G401.6 (cell line): ENCODE measurements at regions not wholly inside any gene's neighbourhood (a gene's known extent, or its start where the extent isn't known, plus 50 kb on each side); places are given as distances from the start of the nearest gene placed in this dataset.

Experiments used
- FAIRE-seq: peaks from 2 replicates; lab custom pipeline; 2012; peaks lifted over from hg19 to GRCh38; lab: Jason Lieb, UNC

DNA sequence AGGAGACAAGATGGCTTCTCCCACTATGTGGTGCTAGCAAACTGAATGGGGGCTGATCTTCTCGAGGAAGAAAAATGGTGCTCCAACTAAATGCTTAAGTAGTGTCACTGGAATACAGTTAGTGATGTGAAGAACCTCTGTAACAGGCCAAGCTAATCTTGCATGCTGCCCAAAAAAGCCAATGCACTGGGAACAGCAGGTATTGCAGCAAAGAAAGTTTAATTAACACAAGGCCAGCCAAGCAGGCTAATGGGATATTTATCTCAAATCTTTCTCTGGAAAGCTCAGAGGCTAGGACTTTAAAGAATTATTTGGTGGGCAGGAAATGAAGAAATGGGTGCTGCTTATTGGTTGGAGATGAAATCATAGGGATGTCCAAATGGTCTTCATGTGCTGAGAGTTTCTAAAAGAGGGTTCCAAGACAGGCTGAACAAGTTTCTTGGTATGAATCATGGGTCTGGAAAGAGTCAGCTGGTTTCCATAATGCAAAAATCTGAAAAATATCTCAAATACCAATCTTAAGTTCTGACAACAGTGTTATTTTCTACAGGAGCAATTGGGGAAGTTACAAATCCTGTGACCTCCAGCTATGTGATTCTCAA, 1550.5 kb downstream of the SLITRK5 start:
- no peak for FAIRE-seq

DNA sequence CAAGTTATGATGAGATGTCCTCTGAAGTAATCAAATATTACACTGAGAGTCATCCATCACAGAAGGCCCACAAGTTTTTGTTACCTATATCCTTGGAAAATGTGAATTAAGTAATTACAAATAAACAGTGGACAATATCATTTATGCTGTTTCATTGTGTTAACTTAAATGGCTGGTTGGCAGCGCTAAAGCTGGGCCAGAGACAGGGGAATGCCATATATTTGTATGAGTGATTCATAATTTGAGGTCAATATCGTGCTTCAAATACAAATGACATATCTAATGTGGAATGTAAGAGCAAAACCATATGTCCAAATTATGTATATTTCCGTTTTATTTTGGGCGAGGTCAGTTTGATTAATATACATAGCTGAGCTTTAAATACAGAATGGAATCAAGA, 1556.2 kb downstream of the SLITRK5 start:
- FAIRE-seq, result no peak

DNA sequence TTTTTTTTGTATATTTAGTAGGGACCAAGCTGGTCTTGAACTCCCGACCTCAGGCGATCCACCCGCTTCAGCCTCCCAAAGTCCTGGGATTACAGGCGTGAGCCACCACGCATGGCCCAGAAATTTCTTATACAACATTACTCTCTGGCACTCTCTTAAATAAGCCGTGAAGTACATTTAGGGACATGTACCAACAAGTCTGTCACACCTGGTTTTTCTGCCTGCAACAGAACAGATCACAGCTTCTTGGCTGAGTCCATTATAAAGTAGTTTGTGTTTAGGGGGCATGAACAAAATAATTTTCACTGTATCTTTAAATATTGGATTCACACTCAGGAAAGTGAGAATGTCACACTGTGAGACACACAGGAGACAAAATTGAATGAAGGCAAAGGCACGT, 1567.3 kb downstream of the SLITRK5 start:
- FAIRE-seq, result no peak

DNA sequence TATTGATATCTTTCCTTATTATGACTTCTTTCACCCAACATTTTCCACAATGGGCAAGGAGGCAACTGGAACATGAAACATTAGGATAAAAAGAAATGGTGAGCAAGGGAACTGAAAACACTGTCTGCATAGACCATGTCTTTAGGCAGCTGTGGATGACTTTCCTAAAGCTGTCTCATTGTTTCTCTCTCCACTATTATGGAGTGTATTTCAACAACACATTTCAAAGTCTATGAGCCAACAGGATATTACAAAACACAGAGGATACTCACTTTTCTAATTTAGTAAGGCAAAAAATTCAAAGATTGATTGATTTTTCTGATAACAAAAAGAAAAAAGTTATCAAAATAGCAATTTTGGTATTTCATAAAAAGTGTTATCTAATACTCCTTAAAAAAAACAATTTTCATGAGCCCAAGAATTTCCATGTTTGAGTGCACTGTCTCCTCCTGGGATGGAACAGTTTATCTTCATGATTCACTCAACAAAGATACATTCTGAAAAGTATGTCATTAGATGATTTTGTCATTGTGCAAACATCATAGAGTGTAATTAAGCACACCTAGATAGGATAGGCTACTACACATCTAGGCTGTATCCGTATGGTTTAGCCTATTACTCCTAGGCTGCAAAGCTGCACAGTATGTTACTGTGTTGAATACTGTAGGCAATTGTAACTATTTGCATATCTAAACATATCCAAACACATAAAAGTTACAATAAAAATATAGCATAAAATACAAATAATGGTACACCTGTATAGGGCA, 1568.4 kb downstream of the SLITRK5 start:
- no peak for FAIRE-seq

DNA sequence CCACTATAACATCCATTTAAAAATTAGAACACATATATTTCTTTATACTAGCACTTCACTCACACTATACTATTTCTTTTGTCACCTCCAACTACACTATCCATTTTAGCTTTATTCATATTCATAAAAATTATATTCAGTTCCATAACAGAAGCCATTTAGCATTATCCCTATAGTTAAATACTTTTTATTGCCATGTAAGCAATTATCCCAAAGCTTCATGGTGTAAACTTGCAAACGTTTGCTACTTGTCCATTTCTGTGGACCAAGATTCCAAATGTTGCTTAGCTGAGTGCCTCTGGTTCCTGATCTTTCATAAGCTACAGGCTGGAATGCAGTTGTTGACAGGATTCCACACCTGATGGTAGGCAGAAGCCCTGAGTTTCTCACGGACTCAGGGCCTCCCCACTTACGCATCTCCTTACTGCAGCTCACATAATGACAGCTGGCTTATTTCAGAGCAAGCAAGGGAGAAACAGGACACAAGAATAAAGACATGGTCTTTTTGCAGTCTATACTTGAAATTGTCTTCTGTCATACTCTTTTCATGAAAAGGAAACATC, 1584.8 kb downstream of the SLITRK5 start:
- FAIRE-seq, result no peak

DNA sequence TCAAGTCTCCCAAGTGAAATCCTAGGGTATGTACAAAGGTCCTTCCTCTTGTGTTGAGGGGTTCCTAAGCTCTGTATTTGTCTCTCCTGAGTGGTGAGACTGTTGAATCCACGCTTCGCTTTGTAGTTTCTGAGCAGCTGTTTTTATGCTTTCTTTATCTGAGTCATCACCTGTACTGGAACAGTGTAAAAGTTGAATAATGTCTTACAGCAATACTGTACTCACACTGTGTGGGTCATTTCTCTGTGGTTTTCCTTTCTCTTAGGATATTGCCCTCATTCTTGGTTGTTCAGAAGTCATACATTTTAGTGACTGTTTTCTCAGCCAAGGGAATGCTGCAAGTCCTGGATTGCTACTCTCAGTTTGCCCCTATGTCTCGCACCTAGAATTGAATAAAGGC, 1596.6 kb downstream of the SLITRK5 start:
- FAIRE-seq, result no peak

DNA sequence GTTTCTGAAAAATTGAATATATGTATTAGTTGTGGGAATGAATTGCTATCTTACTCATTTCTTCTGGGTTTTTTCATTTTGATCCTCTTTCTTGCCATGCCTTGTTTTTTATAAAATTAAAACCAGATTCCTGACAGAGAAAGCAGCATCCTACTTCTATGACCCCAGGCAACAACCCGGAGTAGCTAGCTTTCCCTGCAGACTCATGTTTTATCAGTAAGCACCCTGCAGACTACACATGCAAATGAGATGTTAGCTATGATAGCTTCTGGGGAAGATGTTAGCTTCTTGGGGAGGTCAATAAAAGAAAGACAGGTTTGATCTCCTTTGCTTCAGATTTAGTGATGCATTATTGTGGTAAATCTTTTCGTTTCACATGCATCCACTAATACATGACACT, 1598.6 kb downstream of the SLITRK5 start:
- no peak for FAIRE-seq

DNA sequence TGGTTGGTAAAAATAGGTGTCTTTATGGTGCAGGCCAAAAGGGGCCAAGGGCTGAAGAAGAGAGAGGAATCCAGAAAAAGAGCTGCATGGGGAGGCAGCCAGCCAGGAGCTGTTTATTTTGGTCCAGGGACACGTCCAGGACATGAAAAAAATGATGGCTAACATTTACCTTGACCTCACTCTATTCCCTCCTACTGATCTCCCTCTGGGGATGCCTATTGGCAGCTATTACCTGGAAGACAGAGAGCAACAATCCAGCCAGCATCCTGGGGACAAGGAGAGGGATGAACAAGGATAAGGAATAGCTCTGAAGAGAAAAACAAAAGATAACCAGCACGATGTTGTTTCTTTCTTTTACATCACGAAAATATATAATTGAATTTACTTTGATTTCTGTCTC, 1599.6 kb downstream of the SLITRK5 start:
- no peak for FAIRE-seq

DNA sequence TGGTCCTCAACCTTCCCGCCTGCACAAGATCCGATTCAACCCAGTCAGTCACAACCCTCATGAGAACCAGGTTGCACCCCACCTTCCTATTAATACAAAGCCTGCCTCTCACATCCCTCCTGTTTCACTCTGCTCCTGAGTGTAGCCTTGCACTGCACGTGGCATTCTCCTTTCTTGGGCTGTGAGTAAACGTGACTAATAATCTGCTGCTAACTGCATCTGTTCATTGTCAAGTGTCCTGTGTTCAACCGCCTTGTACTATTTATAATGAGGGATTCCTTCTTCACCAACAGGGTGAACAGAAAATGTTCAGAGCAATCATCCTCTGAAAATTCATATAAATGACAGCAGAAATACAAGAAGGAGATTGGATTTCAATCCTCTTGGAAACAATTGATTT, 1608.2 kb downstream of the SLITRK5 start:
- no peak for FAIRE-seq

DNA sequence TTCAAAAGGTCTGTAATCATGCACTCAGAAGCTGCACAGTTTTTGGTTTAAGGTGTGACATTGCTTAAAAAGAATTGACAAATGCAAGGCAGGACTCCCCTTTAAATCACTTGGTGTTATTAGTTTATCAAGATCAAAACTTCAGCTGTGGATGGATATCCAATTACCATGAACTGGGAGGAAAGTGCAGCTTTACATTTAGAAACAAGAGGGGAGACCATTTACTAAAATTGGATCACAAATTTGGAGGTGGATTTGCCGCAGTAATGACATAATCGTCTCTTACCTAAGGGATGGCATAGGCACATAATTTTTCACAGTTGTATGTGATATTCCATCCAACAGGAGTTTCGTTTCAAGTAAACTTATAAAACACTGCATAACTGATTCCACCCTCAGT, 1610.2 kb downstream of the SLITRK5 start:
- FAIRE-seq, result no peak

DNA sequence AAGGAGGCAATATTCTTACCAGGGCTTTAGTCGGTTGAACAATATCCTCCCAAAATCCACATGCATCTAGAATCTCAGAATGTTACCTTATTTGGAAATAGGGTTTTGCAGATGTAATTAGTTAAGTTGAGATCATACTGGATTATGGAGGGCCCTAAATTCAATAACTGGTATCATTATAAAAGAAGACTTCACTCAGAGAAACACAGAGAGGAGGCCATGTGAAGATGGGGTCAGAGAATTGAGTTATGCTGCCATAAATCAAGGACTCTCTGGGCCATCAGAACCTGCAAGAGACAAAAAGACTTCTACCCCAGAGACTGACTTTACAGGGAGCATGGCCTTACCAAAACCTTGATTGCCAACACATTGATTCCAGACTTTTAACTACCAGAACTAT, 1611.1 kb downstream of the SLITRK5 start:
- FAIRE-seq, result no peak

DNA sequence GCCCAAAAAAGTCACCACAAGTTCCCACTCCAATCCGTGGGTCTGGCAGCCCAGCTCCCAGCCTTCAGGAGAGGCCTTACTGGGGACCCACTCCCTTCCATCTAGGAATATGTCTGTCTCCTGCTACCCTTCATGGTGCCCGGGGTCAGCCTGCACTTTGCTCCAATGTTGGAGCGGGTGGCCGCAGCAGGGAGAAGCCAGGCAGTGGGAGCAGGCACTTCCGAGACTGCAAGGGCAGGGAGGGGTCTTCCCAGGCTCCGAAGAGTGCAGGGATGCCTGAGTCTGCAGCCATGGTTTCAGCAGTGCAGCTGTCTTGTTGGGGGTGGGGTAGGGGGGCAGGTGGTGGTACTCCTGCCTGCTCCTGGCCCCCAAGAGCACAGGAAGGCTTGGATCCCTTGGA, 1616.2 kb downstream of the SLITRK5 start:
- no peak for FAIRE-seq

DNA sequence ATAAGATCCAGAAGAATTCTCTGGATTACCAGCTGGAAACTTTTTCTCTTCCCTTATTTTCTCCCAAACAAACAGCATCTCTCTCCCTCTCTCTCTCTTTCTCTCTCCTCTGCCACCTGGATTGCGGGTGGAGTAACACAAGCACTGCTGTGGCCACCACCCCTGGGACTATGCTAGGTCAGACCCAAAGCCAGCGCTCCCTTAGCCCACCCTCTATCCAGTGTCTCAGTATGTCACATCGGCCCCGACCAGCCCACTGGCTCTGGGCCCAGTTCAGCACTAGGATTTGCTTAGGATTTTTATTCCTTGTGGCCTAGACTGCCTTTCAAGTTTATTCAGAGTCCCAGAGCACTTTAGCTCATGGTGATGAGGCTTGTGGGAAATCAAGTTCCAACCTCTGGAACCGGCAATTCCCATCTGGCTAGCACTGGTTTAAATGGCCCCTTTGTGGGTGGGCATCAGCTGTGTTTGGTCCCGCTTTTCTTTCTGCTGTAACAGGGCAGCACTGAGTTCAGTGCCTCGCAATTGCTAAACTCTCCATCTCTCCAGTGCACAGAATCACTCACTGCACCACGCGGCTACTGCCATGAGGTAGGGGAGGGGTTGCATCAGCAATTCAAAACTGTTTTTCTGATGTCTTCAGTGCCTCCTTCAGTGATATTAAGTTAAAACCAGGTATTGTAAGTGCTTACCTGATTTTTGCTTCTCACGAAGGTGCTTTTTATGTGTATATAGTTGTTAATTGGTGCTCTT, 1623.1 kb downstream of the SLITRK5 start:
- no peak for FAIRE-seq

DNA sequence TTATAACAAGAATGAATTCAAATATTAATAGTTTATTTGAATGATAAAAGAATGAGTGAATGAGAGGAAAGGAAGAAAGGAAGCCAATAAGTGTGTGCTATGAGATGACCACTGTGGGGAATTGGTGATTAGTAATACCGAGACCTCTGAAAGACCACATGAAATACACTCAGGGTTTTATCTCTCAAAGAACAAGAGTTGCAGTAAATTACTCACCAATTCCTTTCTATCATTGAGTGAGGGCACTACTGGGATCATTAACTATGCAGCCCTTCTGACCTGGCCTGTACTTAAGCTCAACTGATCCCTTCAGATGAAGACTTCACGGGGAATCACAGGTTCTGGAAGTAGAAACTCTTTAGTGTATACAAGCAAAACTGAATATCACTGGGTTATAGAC, 1636.1 kb downstream of the SLITRK5 start:
- FAIRE-seq, result no peak

DNA sequence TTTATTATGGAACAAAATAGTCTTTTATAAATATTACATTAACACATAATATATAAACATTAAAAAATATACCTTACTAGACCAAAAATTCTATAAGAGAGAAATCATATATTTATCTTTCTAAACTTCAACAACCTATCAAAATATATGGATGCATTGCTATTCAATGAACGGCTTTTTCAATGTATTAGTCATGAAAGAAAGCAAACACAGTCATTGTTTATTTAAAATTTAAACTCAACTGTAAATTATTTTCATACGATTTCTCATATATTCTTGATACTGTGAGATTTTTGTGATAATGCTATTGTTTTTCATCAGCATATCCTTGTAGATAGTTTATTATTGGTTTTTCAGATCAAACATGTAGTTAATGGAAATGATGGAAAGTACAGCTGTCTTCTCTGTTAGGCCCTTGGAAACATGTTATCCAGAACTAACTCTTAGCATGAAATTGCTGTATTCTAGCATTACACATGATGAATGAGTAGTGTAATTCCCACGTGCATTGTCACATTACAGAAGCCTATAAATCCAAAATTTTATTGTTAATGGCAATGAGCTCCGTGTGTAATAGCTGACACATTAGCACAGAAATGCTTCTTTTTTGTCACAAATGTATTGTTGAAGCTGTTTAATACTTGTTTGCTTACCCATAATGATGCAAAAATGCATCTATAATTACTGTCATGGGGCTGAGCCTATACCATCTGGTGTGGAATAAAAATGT, 1639.9 kb downstream of the SLITRK5 start:
- FAIRE-seq, result no peak

DNA sequence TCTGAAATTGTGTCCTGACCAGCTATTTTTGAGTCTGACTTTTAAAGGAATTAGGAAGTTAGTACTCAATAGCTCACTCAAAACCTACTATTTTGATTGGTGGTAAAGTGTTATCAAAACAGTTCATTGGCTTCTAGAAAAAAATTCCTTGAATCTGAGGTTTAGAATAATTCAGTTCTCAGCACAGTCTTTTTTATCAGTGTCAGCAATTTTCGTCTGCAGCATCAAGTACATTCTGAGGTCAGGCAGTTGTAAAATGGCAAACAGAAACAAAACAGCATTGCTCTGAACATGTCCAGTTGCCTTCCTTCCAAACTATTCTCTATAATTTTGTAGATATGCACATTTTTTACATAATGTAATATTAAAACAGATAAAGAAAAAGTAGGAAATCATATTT, 1644.1 kb downstream of the SLITRK5 start:
- FAIRE-seq, result no peak

DNA sequence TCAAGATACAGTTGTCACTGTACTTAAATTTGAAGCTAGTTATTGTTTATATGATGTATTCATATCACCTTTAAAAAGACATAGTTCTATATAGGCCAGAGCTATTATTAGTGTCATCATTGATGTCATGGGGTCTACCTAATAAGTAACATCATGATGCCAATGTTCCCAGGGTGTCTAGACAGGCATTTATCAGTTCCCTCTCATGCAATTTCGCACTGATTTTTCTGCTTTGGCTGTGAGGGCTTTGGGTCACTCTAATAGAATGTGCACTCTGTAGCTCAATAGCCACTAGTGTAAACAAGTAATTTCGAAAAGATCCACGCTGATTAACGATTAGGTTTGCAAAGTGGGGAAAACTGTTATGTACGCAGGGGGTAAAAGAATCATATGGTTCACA, 1651.3 kb downstream of the SLITRK5 start:
- FAIRE-seq, result no peak

DNA sequence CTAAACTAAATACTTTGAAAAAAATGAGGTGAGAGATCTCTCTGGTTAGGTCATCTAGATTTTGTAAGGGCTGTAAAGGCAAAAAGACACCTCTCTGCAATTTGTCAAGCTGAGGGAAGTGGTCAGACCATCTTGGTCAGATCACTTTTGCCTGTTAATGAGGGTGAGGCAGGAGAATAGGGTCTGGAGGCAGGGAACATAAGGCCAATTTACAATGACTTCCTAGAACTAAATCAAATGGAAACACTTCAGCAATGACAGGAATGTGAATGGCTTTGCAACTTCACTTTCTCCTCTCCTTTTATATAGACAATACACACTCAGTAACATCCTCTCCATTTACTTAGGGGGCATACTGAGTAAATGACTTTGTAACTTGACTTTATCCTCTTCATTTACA, 1653.4 kb downstream of the SLITRK5 start:
- no peak for FAIRE-seq

DNA sequence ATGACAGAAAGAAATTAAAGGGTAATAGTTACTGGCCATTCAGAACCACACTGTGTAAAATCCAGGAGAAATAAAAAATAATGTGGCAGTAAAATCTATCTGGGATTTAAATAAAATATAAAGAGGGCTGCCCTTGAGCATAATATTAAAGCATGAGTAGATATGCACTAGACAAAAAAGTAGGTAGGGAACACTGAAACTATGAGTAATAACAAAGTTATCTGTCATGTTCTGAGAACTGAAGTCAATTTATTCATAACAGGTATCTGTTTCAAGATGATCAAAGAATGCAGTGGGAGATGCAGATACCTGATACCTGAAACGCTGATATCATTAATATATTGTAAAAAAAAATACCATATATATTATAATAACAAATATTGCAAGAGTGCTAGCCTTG, 1672.0 kb downstream of the SLITRK5 start:
- no peak for FAIRE-seq

DNA sequence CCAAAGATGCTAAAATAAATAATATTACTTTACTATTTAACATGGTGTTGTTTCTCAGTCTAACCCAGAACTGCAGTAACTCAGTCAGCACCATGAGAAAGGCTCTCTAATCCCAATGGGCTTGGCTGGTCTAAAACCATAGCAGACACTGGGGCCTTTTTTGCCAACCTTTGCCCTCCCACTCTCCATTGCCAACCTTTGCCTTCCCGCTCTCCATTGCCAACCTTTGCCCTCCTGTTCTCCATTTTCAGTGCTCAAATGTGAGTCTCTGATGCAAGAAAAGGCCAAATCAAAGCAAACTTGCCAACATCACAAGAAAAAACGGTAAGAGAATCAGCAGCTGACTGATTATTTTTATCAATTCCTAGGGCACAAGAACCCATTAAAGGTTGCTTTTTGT, 1681.2 kb downstream of the SLITRK5 start:
- FAIRE-seq, result no peak

DNA sequence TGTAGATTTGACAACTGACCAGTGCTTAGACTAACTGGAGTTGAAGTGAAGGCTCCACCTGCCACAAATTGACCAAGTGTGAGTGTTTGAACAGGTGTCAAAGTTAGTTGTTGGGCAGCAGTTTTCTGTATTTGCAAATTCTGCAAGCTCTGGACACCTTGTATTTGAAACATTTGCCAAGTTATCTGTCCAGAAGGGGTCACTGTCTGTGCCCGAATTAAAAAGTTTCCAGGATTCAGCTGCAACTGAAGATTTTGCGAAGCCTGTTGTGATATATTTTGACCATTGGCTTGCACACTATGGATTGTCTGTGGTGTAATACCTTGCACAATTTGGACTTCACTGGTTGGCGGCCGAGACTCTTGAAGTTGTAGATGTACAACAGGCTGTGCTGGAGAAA, 1690.7 kb downstream of the SLITRK5 start:
- FAIRE-seq, result no peak

DNA sequence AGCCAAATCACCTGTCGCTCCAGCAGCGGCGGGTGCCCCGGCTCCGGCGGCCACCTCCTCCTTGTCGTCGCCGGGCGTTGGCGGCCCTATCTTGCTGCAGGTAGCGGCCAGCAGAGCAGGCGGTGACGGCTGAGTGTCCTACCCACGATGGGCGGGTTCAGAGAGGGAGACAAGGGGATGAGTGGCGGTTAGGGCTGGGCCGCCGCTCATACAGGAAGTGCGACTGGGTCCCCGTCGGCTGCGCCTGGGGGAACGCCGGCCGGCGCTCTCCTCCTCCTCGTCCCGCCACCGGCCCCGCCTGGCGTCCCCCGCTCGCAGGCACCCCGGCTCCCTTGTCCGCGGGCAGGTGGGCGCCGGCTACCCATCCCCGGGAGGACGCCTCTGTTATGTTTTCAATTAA, 1692.0 kb downstream of the SLITRK5 start:
- no peak for FAIRE-seq

DNA sequence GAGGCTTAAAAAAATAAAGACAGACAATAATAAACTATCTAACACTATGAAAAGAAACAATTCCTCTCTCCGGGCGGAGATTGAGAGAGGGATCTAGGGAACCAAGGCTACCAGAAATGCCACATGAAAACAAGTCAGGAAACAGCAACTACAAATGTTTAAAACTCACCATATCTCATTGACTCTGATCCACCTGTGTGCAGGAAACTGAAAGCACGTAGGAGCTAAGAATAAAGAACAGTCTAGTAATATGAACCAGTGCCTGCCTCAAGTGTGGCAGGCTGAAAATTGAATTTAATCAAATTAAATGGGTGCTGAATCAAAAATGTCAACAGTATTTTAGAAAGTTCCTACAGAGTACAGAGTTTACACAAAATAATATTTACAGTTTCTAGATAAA, 1701.0 kb downstream of the SLITRK5 start:
- no peak for FAIRE-seq
